H7 (cell line): ENCODE measurements at regions not wholly inside any gene's neighbourhood (a gene's known extent, or its start where the extent isn't known, plus 50 kb on each side); places are given as distances from the start of the nearest gene placed in this dataset.
A peak's percentile ranks its signal among the peaks of the same experiment; 100 is the strongest.
"Not testable (repeated sequence)": the region's sequence is repeated elsewhere in the genome, so short reads cannot be mapped to it uniquely, and the experiment has no call there.

Source experiments
- DNase-seq: peaks from one replicate; pipeline ENCODE4 v3.0.0; 2012
- H3K27me3 ChIP-seq: 2 replicates; pipeline ENCODE4 v1.6.0; 2011; ENCODE audit warnings: mild to moderate bottlenecking, low read length; ENCODE audit not compliant: control insufficient read depth, insufficient read depth
- H3K36me3 ChIP-seq: replicated peaks from 2 replicates; pipeline ENCODE4 v1.5.1; 2011; ENCODE audit warnings: low read length; ENCODE audit not compliant: control insufficient read depth, insufficient read depth
- H3K4me3 ChIP-seq: 2 replicates; pipeline ENCODE4 v1.5.1; 2011; ENCODE audit warnings: low read depth, mild to moderate bottlenecking, control low read depth, low read length, moderate library complexity; ENCODE audit not compliant: insufficient read depth

- H3K4me3 ChIP-seq, result no peak overlapping the region
- no peaks in the 10 kb centered on the region for H3K27me3 ChIP-seq
- no peak for DNase-seq
- H3K36me3 ChIP-seq, result no peaks in the 10 kb centered on the region
Observed at GRCh38 chr9:109609060-109609459, 111.0 kb upstream of the PTPN3 start.

GRCh38 chr9:109616571-109617120, 118.5 kb upstream of the PTPN3 start:
- DNase-seq, result no peak
- H3K4me3 ChIP-seq, result no peak overlapping the region
- H3K27me3 ChIP-seq, result no peaks in the 10 kb centered on the region
- no peaks in the 10 kb centered on the region for H3K36me3 ChIP-seq

- no peaks in the 10 kb centered on the region for H3K36me3 ChIP-seq
- no peak overlapping the region for H3K4me3 ChIP-seq
- no peak for DNase-seq
- no peaks in the 10 kb centered on the region for H3K27me3 ChIP-seq
Observed at GRCh38 chr9:109619310-109619709, 121.2 kb upstream of the PTPN3 start.

GRCh38 chr9:109624143-109624542, 126.0 kb upstream of the PTPN3 start:
- H3K27me3 ChIP-seq, result no peaks in the 10 kb centered on the region
- no peak overlapping the region for H3K4me3 ChIP-seq
- no peak for DNase-seq
- H3K36me3 ChIP-seq, result no peaks in the 10 kb centered on the region

- Histone ChIP-seq H3K4me3 (no peak overlapping the region), H3K36me3 (no peaks in the 10 kb centered on the region), H3K27me3 (no peaks in the 10 kb centered on the region)
- no peak for DNase-seq
Observed at GRCh38 chr9:109624896-109625295, 126.8 kb upstream of the PTPN3 start.

- no peak for DNase-seq
- Histone ChIP-seq H3K36me3 (no peaks in the 10 kb centered on the region), H3K27me3 (no peaks in the 10 kb centered on the region), H3K4me3 (no peak overlapping the region)
Observed at GRCh38 chr9:109627042-109627441, 128.9 kb upstream of the PTPN3 start.

GRCh38 chr9:109629615-109630014, 131.5 kb upstream of the PTPN3 start:
- no peak for DNase-seq
- no peak overlapping the region for H3K4me3 ChIP-seq
- H3K27me3 ChIP-seq, result no peaks in the 10 kb centered on the region
- H3K36me3 ChIP-seq, result no peaks in the 10 kb centered on the region

- Histone ChIP-seq H3K36me3 (no peaks in the 10 kb centered on the region), H3K27me3 (no peaks in the 10 kb centered on the region; the same call in 1 of the 2 replicates), H3K4me3 (no peak overlapping the region)
- DNase-seq, result no peak
Observed at GRCh38 chr9:109632817-109633216, 134.7 kb upstream of the PTPN3 start.

- Histone ChIP-seq H3K27me3 (peaks cover 40% of the 10 kb centered on the region), H3K36me3 (no peaks in the 10 kb centered on the region), H3K4me3 (peak overlapping the region; percentile 41)
- peak; percentile 53 for DNase-seq
Observed at GRCh38 chr9:109639674-109640579, 140.1 kb upstream of the PALM2AKAP2 start.

- H3K27me3 ChIP-seq, result peaks cover 40% of the 10 kb centered on the region
- H3K36me3 ChIP-seq, result no peaks in the 10 kb centered on the region
- H3K4me3 ChIP-seq, result peak overlapping the region; percentile 41
- DNase-seq, result peak; percentile 81
Observed at GRCh38 chr9:109640580-109641371, 139.2 kb upstream of the PALM2AKAP2 start.

GRCh38 chr9:109641372-109641659, 138.7 kb upstream of the PALM2AKAP2 start:
- Histone ChIP-seq H3K4me3 (no peak overlapping the region), H3K36me3 (no peaks in the 10 kb centered on the region), H3K27me3 (peaks cover 40% of the 10 kb centered on the region)
- no peak for DNase-seq

- Histone ChIP-seq H3K4me3 (no peak overlapping the region), H3K27me3 (no peaks in the 10 kb centered on the region), H3K36me3 (no peaks in the 10 kb centered on the region)
- DNase-seq, result no peak
Observed at GRCh38 chr9:109652112-109652511, 127.9 kb upstream of the PALM2AKAP2 start.

- no peak overlapping the region for H3K4me3 ChIP-seq
- H3K36me3 ChIP-seq, result no peaks in the 10 kb centered on the region
- H3K27me3 ChIP-seq, result no peaks in the 10 kb centered on the region
- peak; percentile 39 for DNase-seq
Observed at GRCh38 chr9:109652971-109653370, 127.0 kb upstream of the PALM2AKAP2 start.

GRCh38 chr9:109653470-109653869, 126.5 kb upstream of the PALM2AKAP2 start:
- no peaks in the 10 kb centered on the region for H3K27me3 ChIP-seq
- peak; percentile 22 for DNase-seq
- H3K36me3 ChIP-seq, result no peaks in the 10 kb centered on the region
- H3K4me3 ChIP-seq, result no peak overlapping the region

- DNase-seq, H3K36me3 ChIP-seq: not testable (repeated sequence)
Observed at GRCh38 chr9:109663978-109664377, 116.0 kb upstream of the PALM2AKAP2 start.

More at GRCh38 chr9:109663978-109664377, 116.0 kb upstream of the PALM2AKAP2 start:
- H3K4me3 ChIP-seq, H3K27me3 ChIP-seq: not testable (repeated sequence)
